ENCODE measurements at regions not wholly inside any gene's neighbourhood (a gene's known extent, or its start where the extent isn't known, plus 50 kb on each side); places are given as distances from the start of the nearest gene placed in this dataset.

GRCh38 chr1:173127369-173128307 lies 76.9 kb upstream of the TNFSF18 start (continued):
- no peak for TF ChIP-seq CHD7 (IDR thresholded peaks at IDR 0.05; ENCODE audit: insufficient replicate concordance, low read length)
- TF ChIP-seq SP1 (IDR thresholded peaks at IDR 0.05; ENCODE audit: low read depth, low read length): no peak
- no peak for TF ChIP-seq NRF1 (IDR thresholded peaks at IDR 0.05; ENCODE audit: low read depth, low read length)
- no peak for TF ChIP-seq RFX5 (IDR thresholded peaks at IDR 0.05; ENCODE audit: borderline replicate concordance, low read depth, low read length)

Measured in H1 (cell line).